Upper lobe of left lung (tissue), 6 donors: ENCODE measurements at regions not wholly inside any gene's neighbourhood (a gene's known extent, or its start where the extent isn't known, plus 50 kb on each side); places are given as distances from the start of the nearest gene placed in this dataset.

Experiments used
- ATAC-seq, 2 donors: fragments of 200-7000 bp; cut with Tn5 transposase; one replicate each; pipeline ENCODE4 v1.9.1; 2022; ENCODE audit warnings: mild to moderate bottlenecking in 2 of 2, moderate library complexity in 2 of 2; ENCODE audit not compliant: low FRiP score in 2 of 2
- DNase-seq, 2 donors: peaks; one replicate each; pipeline ENCODE4 v3.0.0-alpha.2; 2019 to 2020
- H3K27ac ChIP-seq, 4 donors: fragments of 200-600 bp; sonication (generic); one replicate each; pipeline ENCODE4 v1.5.1; 2016 to 2019
- H3K27me3 ChIP-seq, 4 donors: fragments of 200-600 bp; sonication (generic); one replicate each; pipeline ENCODE4 v1.5.1; 2017 to 2019
- H3K36me3 ChIP-seq, 4 donors: fragments of 200-600 bp; sonication (generic); one replicate each; pipeline ENCODE4 v1.5.1; 2016 to 2019
- H3K4me1 ChIP-seq, 4 donors: fragments of 200-600 bp; sonication (generic); one replicate each; pipeline ENCODE4 v1.5.1; 2018 to 2019
- H3K4me3 ChIP-seq, 4 donors: fragments of 200-600 bp; sonication (generic); one replicate each; pipeline ENCODE4 v1.5.1; 2017 to 2019; ENCODE audit warnings: mild to moderate bottlenecking in 2 of 4, moderate library complexity in 1 of 4
- H3K9me3 ChIP-seq, 4 donors: fragments of 200-600 bp; sonication (generic); one replicate each; pipeline ENCODE4 v1.5.1; 2018 to 2019
- EP300 ChIP-seq, 4 donors: sonication (generic); formaldehyde crosslinking; IDR thresholded peaks; one replicate each; pipeline ENCODE4 v1.5.1; 2017; ENCODE audit warnings: antibody characterized with exemption in 4 of 4, control low read depth in 2 of 4
- POLR2A ChIP-seq, 4 donors: fragments of 450-650 bp; IDR thresholded peaks; one replicate each; pipeline ENCODE4 v1.5.1; 2016 to 2017; ENCODE audit warnings: antibody characterized with exemption in 4 of 4, mild to moderate bottlenecking in 2 of 4
- POLR2AphosphoS5 ChIP-seq, 2 donors: sonication (generic); formaldehyde crosslinking; IDR thresholded peaks; one replicate each; pipeline ENCODE4 v1.5.1; 2017; ENCODE audit warnings: antibody characterized with exemption in 2 of 2
- WGBS, 2 donors: methylation state at CpG; one replicate each; pipeline ENCODE4 v1.1.5; 2017 to 2018; 5-methylcytosine and 5-hydroxymethylcytosine counted together
- TF ChIP-seq, protein P1 (sequence below), 6 experiments: fragments of 450-650 bp in 4 of 6; fragments of 200-600 bp in 2 of 6; sonication (generic) in 2 of 6; IDR thresholded peaks; one replicate each; pipeline ENCODE4 v1.5.1; 2016 to 2019; ENCODE audit warnings: antibody characterized with exemption in 6 of 6
- donor health status: DM: no; HTN: no; CAD: no; lungs with moderate emphysema.
- donor health status: DM: no; HTN: yes; CAD: no; lungs with severe emphysema.

DNA sequence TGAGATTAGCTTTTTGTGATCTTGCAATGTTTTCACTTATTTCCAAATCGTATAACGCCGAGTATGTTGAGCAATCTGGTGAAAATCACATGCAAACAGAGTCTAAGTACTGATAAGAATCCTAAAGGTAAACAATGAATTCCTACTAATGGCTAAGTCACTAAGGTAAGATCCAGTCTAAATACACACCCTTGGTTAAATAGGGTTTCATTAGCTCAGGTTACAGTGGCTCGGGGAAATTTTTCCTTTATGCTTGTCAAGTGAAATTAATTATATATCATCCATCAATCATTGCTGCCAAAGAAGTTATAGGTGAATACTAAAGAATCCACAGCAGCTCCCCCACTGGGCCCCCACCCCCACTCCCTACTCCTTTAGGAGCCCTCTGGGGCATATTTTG is 139.3 kb downstream of the SOX2 start:
- H3K9me3 ChIP-seq: no peaks in the 10 kb centered on the region
- 39 to 50% methylated on average over 4 of the region's 4 CpGs for WGBS, 2 donors
- TF ChIP-seq POLR2A (IDR thresholded peaks at IDR 0.05) (no peak), EP300 (IDR thresholded peaks at IDR 0.05) (peak in 1 of 4 donors; percentile 92)
- no peaks in the 10 kb centered on the region for H3K36me3 ChIP-seq
- DNase-seq (no peak), ATAC-seq (peak; percentile 44 to 73)
- H3K4me1 ChIP-seq: peaks cover 0 to 4% (median 0%) of the 10 kb centered on the region in 4 donors
- H3K27ac ChIP-seq: no peak overlapping the region
- no peaks in the 10 kb centered on the region for H3K27me3 ChIP-seq
- H3K4me3 ChIP-seq: no peak overlapping the region

DNA sequence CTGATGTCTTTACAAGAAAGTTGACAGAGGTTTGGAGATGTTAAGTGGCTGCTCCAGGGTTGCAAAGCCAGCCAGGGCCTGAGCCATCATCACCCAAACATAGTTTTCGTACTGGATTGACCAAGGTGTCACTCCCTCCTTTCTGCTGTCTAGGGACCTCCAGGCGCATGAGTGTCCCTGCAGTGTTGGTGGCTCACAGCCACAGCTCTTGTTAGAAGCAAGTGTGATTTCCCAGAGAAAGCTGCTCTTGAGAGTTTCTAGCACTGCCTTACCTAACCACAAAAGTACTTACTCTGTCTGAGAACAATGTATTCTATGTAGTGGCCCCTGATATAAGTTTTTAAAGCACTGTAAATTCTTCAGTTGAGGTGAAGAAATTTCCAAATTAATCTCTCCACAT is 144.1 kb downstream of the SOX2 start:
- ATAC-seq (peak; percentile 47 to 81), DNase-seq (peak in 1 of 2 donors; percentile 74)
- H3K4me3 ChIP-seq: no peak overlapping the region
- H3K4me1 ChIP-seq: peaks cover 0 to 4% (median 0%) of the 10 kb centered on the region in 4 donors
- H3K27ac ChIP-seq: no peak overlapping the region
- TF ChIP-seq, protein P1, sequence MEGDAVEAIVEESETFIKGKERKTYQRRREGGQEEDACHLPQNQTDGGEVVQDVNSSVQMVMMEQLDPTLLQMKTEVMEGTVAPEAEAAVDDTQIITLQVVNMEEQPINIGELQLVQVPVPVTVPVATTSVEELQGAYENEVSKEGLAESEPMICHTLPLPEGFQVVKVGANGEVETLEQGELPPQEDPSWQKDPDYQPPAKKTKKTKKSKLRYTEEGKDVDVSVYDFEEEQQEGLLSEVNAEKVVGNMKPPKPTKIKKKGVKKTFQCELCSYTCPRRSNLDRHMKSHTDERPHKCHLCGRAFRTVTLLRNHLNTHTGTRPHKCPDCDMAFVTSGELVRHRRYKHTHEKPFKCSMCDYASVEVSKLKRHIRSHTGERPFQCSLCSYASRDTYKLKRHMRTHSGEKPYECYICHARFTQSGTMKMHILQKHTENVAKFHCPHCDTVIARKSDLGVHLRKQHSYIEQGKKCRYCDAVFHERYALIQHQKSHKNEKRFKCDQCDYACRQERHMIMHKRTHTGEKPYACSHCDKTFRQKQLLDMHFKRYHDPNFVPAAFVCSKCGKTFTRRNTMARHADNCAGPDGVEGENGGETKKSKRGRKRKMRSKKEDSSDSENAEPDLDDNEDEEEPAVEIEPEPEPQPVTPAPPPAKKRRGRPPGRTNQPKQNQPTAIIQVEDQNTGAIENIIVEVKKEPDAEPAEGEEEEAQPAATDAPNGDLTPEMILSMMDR (IDR thresholded peaks at IDR 0.05): no peak
- no peak for TF ChIP-seq POLR2A (IDR thresholded peaks at IDR 0.05)
- peak in 1 of 2 donors; percentile 33 for TF ChIP-seq POLR2AphosphoS5 (IDR thresholded peaks at IDR 0.05)
- TF ChIP-seq EP300 (IDR thresholded peaks at IDR 0.05): peak in 1 of 4 donors; percentile 78
- no peaks in the 10 kb centered on the region for H3K27me3 ChIP-seq
- no peaks in the 10 kb centered on the region for H3K9me3 ChIP-seq
- WGBS, 2 donors: 57 to 66% methylated on average over 2 of the region's 2 CpGs
- H3K36me3 ChIP-seq: no peaks in the 10 kb centered on the region

DNA sequence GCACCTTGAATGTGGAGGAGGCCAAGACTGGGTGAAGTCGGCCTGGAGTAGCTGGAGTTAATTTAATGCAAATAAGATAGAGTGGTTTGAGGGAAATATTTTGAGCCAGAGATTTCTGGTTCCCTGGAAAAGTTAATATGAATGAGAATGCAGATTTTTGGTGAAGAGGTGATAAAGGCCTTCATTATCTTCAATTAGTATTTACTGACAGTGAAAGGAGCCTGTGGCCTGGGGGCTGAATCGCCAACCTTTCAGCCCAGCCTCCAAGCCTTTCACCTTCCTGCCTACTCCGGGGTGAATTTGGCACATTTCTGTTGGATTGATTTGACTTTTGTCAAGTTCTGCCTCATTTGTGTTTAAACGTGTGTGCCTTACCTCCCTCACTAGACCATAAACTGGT is 147.8 kb downstream of the SOX2 start:
- H3K4me3 ChIP-seq: no peak overlapping the region
- TF ChIP-seq, protein P1 (IDR thresholded peaks at IDR 0.05): no peak
- 53 to 66% methylated on average over 4 of the region's 4 CpGs for whole genome bisulfite sequencing, 2 donors

DNA sequence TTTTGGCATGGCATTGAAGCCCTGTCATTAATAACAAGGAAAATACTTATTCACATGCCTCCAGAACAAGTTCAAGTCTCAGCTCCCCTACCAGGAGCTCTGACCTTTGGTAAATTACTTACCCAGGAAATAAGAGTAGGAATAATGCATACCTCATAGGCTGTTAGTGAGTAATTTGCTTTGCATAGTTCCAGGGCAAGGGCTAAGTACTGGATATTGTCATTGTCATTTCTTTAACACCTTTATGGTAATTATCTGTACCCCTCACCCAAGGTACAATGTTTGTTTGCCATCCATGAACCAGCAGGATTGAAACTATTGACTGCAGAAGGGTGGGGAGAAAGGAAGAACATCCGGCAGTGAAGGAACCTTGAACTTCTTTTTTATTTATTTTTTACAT is 148.5 kb downstream of the SOX2 start:
- TF ChIP-seq POLR2A (IDR thresholded peaks at IDR 0.05) (no peak), POLR2AphosphoS5 (IDR thresholded peaks at IDR 0.05) (no peak), EP300 (IDR thresholded peaks at IDR 0.05) (no peak)
- TF ChIP-seq, protein P1 (IDR thresholded peaks at IDR 0.05): no peak
- no peak for DNase-seq
- peaks cover 0 to 4% (median 0%) of the 10 kb centered on the region in 4 donors for H3K4me1 ChIP-seq
- no peak for ATAC-seq
- no peaks in the 10 kb centered on the region for H3K27me3 ChIP-seq
- 76 to 81% methylated on average over 1 of the region's 1 CpG for WGBS, 2 donors
- no peak overlapping the region for H3K27ac ChIP-seq
- no peak overlapping the region for H3K4me3 ChIP-seq
- H3K9me3 ChIP-seq: no peaks in the 10 kb centered on the region
- H3K36me3 ChIP-seq: no peaks in the 10 kb centered on the region

More for the DNA sequence above, 147.8 kb downstream of the SOX2 start:
- Histone ChIP-seq H3K9me3 (no peaks in the 10 kb centered on the region), H3K27me3 (no peaks in the 10 kb centered on the region), H3K36me3 (no peaks in the 10 kb centered on the region), H3K27ac (no peak overlapping the region), H3K4me1 (peaks cover 0 to 4% (median 0%) of the 10 kb centered on the region in 4 donors)
- DNase-seq: no peak
- ATAC-seq: no peak

DNA sequence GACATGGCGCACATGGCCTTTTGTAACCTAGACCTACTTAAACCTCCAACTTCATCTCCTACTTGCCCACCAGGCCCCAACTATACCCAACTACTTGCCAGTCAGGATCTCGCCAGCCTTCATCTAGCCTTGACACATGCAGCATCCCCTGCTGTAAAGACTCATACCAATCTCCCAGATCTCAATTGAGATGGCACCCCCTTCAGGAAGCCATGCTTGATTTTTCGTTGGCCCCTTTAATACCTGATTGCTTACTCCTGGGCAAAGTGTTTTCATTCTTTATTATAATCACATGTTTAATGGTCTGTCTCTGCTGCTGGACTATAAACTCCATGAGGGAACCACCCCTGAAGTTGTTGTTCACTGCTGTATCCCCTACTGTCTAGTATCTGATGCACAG is 150.8 kb downstream of the SOX2 start:
- DNase-seq (no peak), ATAC-seq (no peak)
- Histone ChIP-seq H3K36me3 (no peaks in the 10 kb centered on the region), H3K27ac (no peak overlapping the region), H3K27me3 (no peaks in the 10 kb centered on the region), H3K4me3 (no peak overlapping the region), H3K4me1 (no peaks in the 10 kb centered on the region), H3K9me3 (no peaks in the 10 kb centered on the region)
- TF ChIP-seq POLR2AphosphoS5 (IDR thresholded peaks at IDR 0.05) (no peak), EP300 (IDR thresholded peaks at IDR 0.05) (no peak)
- TF ChIP-seq, protein P1 (IDR thresholded peaks at IDR 0.05): no peak
- 59 to 84% methylated on average over 3 of the region's 3 CpGs for WGBS, 2 donors
